B cell (primary cell): ENCODE measurements at regions not wholly inside any gene's neighbourhood (a gene's known extent, or its start where the extent isn't known, plus 50 kb on each side); places are given as distances from the start of the nearest gene placed in this dataset.

Source experiments
- CTCF ChIP-seq: fragments of 200-600 bp; IDR thresholded peaks from one replicate; pipeline ENCODE4 v1.8.0; 2022; ENCODE audit warnings: antibody characterized with exemption, mild to moderate bottlenecking
- EZH2 ChIP-seq: IDR thresholded peaks from 2 replicates; pipeline ENCODE4 v1.6.1; 2012; ENCODE audit warnings: borderline replicate concordance, low read depth, mild to moderate bottlenecking, moderate library complexity, low read length; ENCODE audit not compliant: insufficient read depth, poor library complexity, severe bottlenecking

- TF ChIP-seq CTCF (no peak), EZH2 (no peak)
Measured at GRCh38 chr16:86762095-86762494, 183.7 kb downstream of the FOXL1 start.
